Gastroesophageal sphincter (tissue), 3 donors: ENCODE measurements at regions not wholly inside any gene's neighbourhood (a gene's known extent, or its start where the extent isn't known, plus 50 kb on each side); places are given as distances from the start of the nearest gene placed in this dataset.

ENCODE experiments used
- CTCF ChIP-seq, 4 experiments: fragments of 200-600 bp in 2 of 4; fragments of 450-650 bp in 2 of 4; sonication (generic) in 1 of 4; IDR thresholded peaks; one replicate each; pipeline ENCODE4 v1.5.1; 2017 to 2019; ENCODE audit warnings: antibody characterized with exemption in 4 of 4, mild to moderate bottlenecking in 2 of 4, moderate library complexity in 2 of 4
- EP300 ChIP-seq: sonication (generic); formaldehyde crosslinking; IDR thresholded peaks from one replicate; pipeline ENCODE4 v1.6.1; 2017; ENCODE audit warnings: antibody characterized with exemption, mild to moderate bottlenecking
- POLR2A ChIP-seq, 2 donors: fragments of 450-650 bp; IDR thresholded peaks; one replicate each; pipeline ENCODE4 v1.6.1; 2017; ENCODE audit warnings: antibody characterized with exemption in 2 of 2, mild to moderate bottlenecking in 2 of 2, moderate library complexity in 1 of 2
- POLR2AphosphoS5 ChIP-seq: sonication (generic); formaldehyde crosslinking; IDR thresholded peaks from one replicate; pipeline ENCODE4 v1.6.1; 2017; ENCODE audit warnings: antibody characterized with exemption

GRCh38 chr11:25939691-25940090, 392.2 kb upstream of the ANO3 start:
- TF ChIP-seq POLR2AphosphoS5 (no peak), POLR2A (IDR thresholded peaks at IDR 0.05) (no peak), CTCF (IDR thresholded peaks at IDR 0.05) (no peak), EP300 (no peak)
